ENCODE measurements at regions not wholly inside any gene's neighbourhood (a gene's known extent, or its start where the extent isn't known, plus 50 kb on each side); places are given as distances from the start of the nearest gene placed in this dataset.

DNA sequence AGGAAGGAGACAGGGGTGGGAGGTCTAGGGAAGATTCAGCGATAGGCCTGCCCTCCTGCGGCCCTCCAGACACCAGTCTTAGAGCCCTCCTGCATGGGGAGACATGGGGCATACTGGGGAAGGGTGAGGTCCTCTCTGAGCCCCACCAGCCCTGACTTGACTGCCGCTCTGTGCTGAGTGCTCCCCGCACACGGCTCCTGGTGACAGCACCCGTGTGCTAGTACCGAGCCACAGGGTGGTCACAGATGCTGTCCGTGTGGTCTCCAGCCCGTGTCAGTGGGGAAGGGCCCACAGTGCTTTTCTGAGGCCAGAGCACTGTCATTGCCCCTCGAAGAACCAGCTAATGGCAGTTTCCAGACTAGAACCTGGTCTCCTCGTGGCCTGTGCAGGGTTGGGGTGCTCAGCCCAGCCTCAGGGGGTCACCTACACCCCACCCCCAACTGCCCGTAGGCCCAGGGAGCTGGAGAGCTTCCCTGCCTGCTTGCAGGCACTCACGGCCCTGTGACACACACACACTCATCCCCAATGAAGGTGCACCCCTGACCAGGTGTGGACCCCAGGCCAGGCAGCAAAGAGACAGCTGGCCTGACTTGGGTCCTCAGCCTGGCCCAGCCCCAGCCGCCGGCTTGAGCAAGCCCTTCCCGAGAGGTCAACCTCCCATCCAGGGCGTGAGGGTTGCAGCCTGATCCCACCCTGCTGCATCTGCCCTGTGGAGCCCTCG lies 86.0 kb upstream of the RET start:
- Histone ChIP-seq H3K9ac (ENCODE audit: insufficient read depth, low read length) (no peak overlapping the region), H2AFZ (ENCODE audit: low read length) (no peak overlapping the region), H3K79me2 (ENCODE audit: control insufficient read depth, insufficient read depth, low read length) (no peaks in the 10 kb centered on the region), H3K4me1 (ENCODE audit: control insufficient read depth, extremely low read depth, insufficient read depth, low read length) (no peaks in the 10 kb centered on the region), H3K36me3 (ENCODE audit: control insufficient read depth, insufficient read depth, low read length) (no peaks in the 10 kb centered on the region), H3K27ac (ENCODE audit: insufficient read depth, low read length) (no peak overlapping the region), H3K4me3 (replicated peaks in 1 of 4; ENCODE audit: control extremely low read depth in 1 of 4, insufficient read depth in 1 of 4, low read depth in 3 of 4, low read length in 4 of 4) (no peak overlapping the region), H3K4me2 (ENCODE audit: extremely low read depth, insufficient read depth, low read length) (no peak overlapping the region), H3K9me3 (ENCODE audit: control insufficient read depth, insufficient read depth, low read depth, low read length) (no peaks in the 10 kb centered on the region), H3K27me3 (ENCODE audit: control insufficient read depth, insufficient read depth, low read length) (no peaks in the 10 kb centered on the region), H4K20me1 (ENCODE audit: control insufficient read depth, extremely low read depth, insufficient read depth, low read length) (no peaks in the 10 kb centered on the region)
- TF ChIP-seq, protein P1, sequence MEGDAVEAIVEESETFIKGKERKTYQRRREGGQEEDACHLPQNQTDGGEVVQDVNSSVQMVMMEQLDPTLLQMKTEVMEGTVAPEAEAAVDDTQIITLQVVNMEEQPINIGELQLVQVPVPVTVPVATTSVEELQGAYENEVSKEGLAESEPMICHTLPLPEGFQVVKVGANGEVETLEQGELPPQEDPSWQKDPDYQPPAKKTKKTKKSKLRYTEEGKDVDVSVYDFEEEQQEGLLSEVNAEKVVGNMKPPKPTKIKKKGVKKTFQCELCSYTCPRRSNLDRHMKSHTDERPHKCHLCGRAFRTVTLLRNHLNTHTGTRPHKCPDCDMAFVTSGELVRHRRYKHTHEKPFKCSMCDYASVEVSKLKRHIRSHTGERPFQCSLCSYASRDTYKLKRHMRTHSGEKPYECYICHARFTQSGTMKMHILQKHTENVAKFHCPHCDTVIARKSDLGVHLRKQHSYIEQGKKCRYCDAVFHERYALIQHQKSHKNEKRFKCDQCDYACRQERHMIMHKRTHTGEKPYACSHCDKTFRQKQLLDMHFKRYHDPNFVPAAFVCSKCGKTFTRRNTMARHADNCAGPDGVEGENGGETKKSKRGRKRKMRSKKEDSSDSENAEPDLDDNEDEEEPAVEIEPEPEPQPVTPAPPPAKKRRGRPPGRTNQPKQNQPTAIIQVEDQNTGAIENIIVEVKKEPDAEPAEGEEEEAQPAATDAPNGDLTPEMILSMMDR (conservative IDR thresholded peaks at IDR 0.05 in 1 of 2, IDR thresholded peaks at IDR 0.05 in 1 of 2; ENCODE audit: low read depth in 1 of 2, low read length in 2 of 2) = no peak
- no peak for DNase-seq (ENCODE audit: low read depth in 2 of 2)

DNA sequence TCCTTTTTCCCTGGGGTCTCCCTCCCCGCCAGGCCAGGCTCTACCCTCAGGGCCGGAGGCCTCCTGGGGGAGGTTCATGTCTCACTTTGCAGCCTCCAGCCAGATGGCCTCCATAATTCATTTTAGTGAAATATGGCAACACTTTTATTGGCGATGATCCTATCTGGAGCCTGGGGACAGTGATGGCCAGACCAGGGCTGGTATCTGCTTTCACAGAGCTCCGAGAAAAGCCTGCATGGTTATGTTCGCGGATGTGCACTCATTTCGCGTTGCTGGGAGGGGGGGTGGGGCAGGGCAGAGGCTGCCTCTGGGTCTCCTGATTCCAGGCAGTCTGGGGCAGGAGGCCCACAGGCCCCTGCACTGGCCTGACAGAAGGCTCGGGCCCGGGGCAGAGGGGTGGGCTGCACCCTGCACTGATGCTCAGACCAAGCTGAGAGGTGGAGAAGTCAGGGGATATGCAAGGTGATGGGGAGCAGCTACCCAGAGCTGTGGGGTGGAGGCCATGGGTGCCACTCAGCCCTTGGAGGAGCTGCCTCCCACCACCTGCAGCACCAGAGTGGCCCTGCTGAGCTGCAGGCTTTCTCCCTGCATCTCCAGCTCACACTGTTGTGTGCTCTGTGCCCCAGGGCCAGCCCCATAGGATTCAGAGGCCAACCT lies 85.3 kb upstream of the RET start:
- Histone ChIP-seq H3K9me3 (ENCODE audit: control insufficient read depth, insufficient read depth, low read depth, low read length) (no peaks in the 10 kb centered on the region), H3K4me2 (ENCODE audit: extremely low read depth, insufficient read depth, low read length) (no peak overlapping the region), H3K79me2 (ENCODE audit: control insufficient read depth, insufficient read depth, low read length) (no peaks in the 10 kb centered on the region), H3K27me3 (ENCODE audit: control insufficient read depth, insufficient read depth, low read length) (no peaks in the 10 kb centered on the region), H3K36me3 (ENCODE audit: control insufficient read depth, insufficient read depth, low read length) (no peaks in the 10 kb centered on the region), H2AFZ (ENCODE audit: low read length) (no peak overlapping the region), H4K20me1 (ENCODE audit: control insufficient read depth, extremely low read depth, insufficient read depth, low read length) (no peaks in the 10 kb centered on the region), H3K4me3 (replicated peaks in 1 of 4; ENCODE audit: control extremely low read depth in 1 of 4, insufficient read depth in 1 of 4, low read depth in 3 of 4, low read length in 4 of 4) (no peak overlapping the region), H3K27ac (ENCODE audit: insufficient read depth, low read length) (no peak overlapping the region), H3K9ac (ENCODE audit: insufficient read depth, low read length) (no peak overlapping the region), H3K4me1 (ENCODE audit: control insufficient read depth, extremely low read depth, insufficient read depth, low read length) (no peaks in the 10 kb centered on the region)
- TF ChIP-seq, protein P1 (conservative IDR thresholded peaks at IDR 0.05 in 1 of 2, IDR thresholded peaks at IDR 0.05 in 1 of 2; ENCODE audit: low read depth in 1 of 2, low read length in 2 of 2) = no peak
- TF ChIP-seq EZH2 (IDR thresholded peaks at IDR 0.05; ENCODE audit: low read length, missing control alignments) = no peak
- DNase-seq (ENCODE audit: low read depth in 2 of 2) = no peak

GRCh38 chr10:42992156-42992956 lies 84.5 kb upstream of the RET start:
- TF ChIP-seq EZH2 (IDR thresholded peaks at IDR 0.05; ENCODE audit: low read length, missing control alignments) = no peak
- TF ChIP-seq, protein P1 (conservative IDR thresholded peaks at IDR 0.05 in 1 of 2, IDR thresholded peaks at IDR 0.05 in 1 of 2; ENCODE audit: low read depth in 1 of 2, low read length in 2 of 2) = no peak
- Histone ChIP-seq H4K20me1 (ENCODE audit: control insufficient read depth, extremely low read depth, insufficient read depth, low read length) (no peaks in the 10 kb centered on the region), H3K4me3 (replicated peaks in 1 of 4; ENCODE audit: control extremely low read depth in 1 of 4, insufficient read depth in 1 of 4, low read depth in 3 of 4, low read length in 4 of 4) (no peak overlapping the region), H3K4me1 (ENCODE audit: control insufficient read depth, extremely low read depth, insufficient read depth, low read length) (no peaks in the 10 kb centered on the region), H3K79me2 (ENCODE audit: control insufficient read depth, insufficient read depth, low read length) (no peaks in the 10 kb centered on the region), H3K36me3 (ENCODE audit: control insufficient read depth, insufficient read depth, low read length) (no peaks in the 10 kb centered on the region), H3K27ac (ENCODE audit: insufficient read depth, low read length) (no peak overlapping the region), H2AFZ (ENCODE audit: low read length) (no peak overlapping the region), H3K4me2 (ENCODE audit: extremely low read depth, insufficient read depth, low read length) (no peak overlapping the region), H3K9me3 (ENCODE audit: control insufficient read depth, insufficient read depth, low read depth, low read length) (no peaks in the 10 kb centered on the region), H3K9ac (ENCODE audit: insufficient read depth, low read length) (no peak overlapping the region), H3K27me3 (ENCODE audit: control insufficient read depth, insufficient read depth, low read length) (no peaks in the 10 kb centered on the region)
- no peak for DNase-seq (ENCODE audit: low read depth in 2 of 2)
